ENCODE measurements at regions not wholly inside any gene's neighbourhood (a gene's known extent, or its start where the extent isn't known, plus 50 kb on each side); places are given as distances from the start of the nearest gene placed in this dataset.

- H3K27ac ChIP-seq = no peak overlapping the region
- no peaks in the 10 kb centered on the region for H3K36me3 ChIP-seq
- TF ChIP-seq CTCF (IDR thresholded peaks at IDR 0.05) = no peak
- H3K4me3 ChIP-seq = no peak overlapping the region
- H3K4me1 ChIP-seq = no peaks in the 10 kb centered on the region
- no peaks in the 10 kb centered on the region for H3K27me3 ChIP-seq (ENCODE audit: low read depth)
- intact Hi-C loops (cut with DNase I) = no loop called here
- no peaks in the 10 kb centered on the region for H3K9me3 ChIP-seq
- DNase-seq (no peak), ATAC-seq (no peak)
These were observed 403.1 kb downstream of the PDGFC start for GRCh38 chr4:156568484-156568883.

- Histone ChIP-seq H3K4me3 (no peak overlapping the region), H3K4me1 (no peaks in the 10 kb centered on the region), H3K9me3 (no peaks in the 10 kb centered on the region), H3K27ac (no peak overlapping the region), H3K27me3 (ENCODE audit: low read depth) (no peaks in the 10 kb centered on the region), H3K36me3 (no peaks in the 10 kb centered on the region)
- DNase-seq (no peak), ATAC-seq (no peak)
- intact Hi-C loops (cut with DNase I) = no loop called here
- TF ChIP-seq CTCF (IDR thresholded peaks at IDR 0.05) = no peak
These were observed 403.6 kb downstream of the PDGFC start for GRCh38 chr4:156568041-156568440.

GRCh38 chr4:156560701-156561100 lies 410.9 kb downstream of the PDGFC start:
- DNase-seq = no peak
- no peaks in the 10 kb centered on the region for H3K9me3 ChIP-seq
- no peak for ATAC-seq
- H3K27ac ChIP-seq = no peak overlapping the region
- no peaks in the 10 kb centered on the region for H3K36me3 ChIP-seq
- no peak overlapping the region for H3K4me3 ChIP-seq
- H3K4me1 ChIP-seq = no peaks in the 10 kb centered on the region
- intact Hi-C loops (cut with DNase I) = no loop called here
- no peak for TF ChIP-seq CTCF (IDR thresholded peaks at IDR 0.05)
- no peaks in the 10 kb centered on the region for H3K27me3 ChIP-seq (ENCODE audit: low read depth)

- H3K36me3 ChIP-seq = no peaks in the 10 kb centered on the region
- no peak overlapping the region for H3K4me3 ChIP-seq
- no peaks in the 10 kb centered on the region for H3K27me3 ChIP-seq (ENCODE audit: low read depth)
- intact Hi-C loops (cut with DNase I) = no loop called here
- no peak overlapping the region for H3K27ac ChIP-seq
- no peaks in the 10 kb centered on the region for H3K9me3 ChIP-seq
- ATAC-seq = no peak
- no peak for DNase-seq
- H3K4me1 ChIP-seq = no peaks in the 10 kb centered on the region
- TF ChIP-seq CTCF (IDR thresholded peaks at IDR 0.05) = no peak
These were observed 412.3 kb downstream of the PDGFC start for GRCh38 chr4:156559346-156559745.

- no peaks in the 10 kb centered on the region for H3K9me3 ChIP-seq
- H3K27ac ChIP-seq = no peak overlapping the region
- no peak for TF ChIP-seq CTCF (IDR thresholded peaks at IDR 0.05)
- ATAC-seq = no peak
- DNase-seq = no peak
- no peak overlapping the region for H3K4me3 ChIP-seq
- no peaks in the 10 kb centered on the region for H3K36me3 ChIP-seq
- no peaks in the 10 kb centered on the region for H3K27me3 ChIP-seq (ENCODE audit: low read depth)
- intact Hi-C loops (cut with DNase I) = no loop called here
- H3K4me1 ChIP-seq = no peaks in the 10 kb centered on the region
These were observed 413.1 kb downstream of the PDGFC start for GRCh38 chr4:156558373-156559025.
